Ovary (tissue), 3 donors: ENCODE measurements at regions not wholly inside any gene's neighbourhood (a gene's known extent, or its start where the extent isn't known, plus 50 kb on each side); places are given as distances from the start of the nearest gene placed in this dataset.
"Not testable (repeated sequence)": the region's sequence is repeated elsewhere in the genome, so short reads cannot be mapped to it uniquely, and the experiment has no call there.

ENCODE experiments used
- CTCF ChIP-seq, 3 donors: fragments of 450-650 bp in 2 of 3; fragments of 200-600 bp in 1 of 3; IDR thresholded peaks; one replicate each; pipeline versions ENCODE4 v1.5.1 to v1.8.0; 2016 to 2022; ENCODE audit warnings: antibody characterized with exemption in 3 of 3, mild to moderate bottlenecking in 1 of 3
- EP300 ChIP-seq: sonication (generic); formaldehyde crosslinking; IDR thresholded peaks from one replicate; pipeline ENCODE4 v1.6.1; 2017; ENCODE audit warnings: antibody characterized with exemption
- POLR2A ChIP-seq: fragments of 450-650 bp; IDR thresholded peaks from one replicate; pipeline ENCODE4 v1.6.1; 2017; ENCODE audit warnings: antibody characterized with exemption, mild to moderate bottlenecking, moderate library complexity
- donor health status: DM: no; HTN: no; CAD: no.

- not testable (repeated sequence) for TF ChIP-seq POLR2A; CTCF (IDR thresholded peaks at IDR 0.05); EP300
Observed at GRCh38 chr15:21515296-21515695, 75.0 kb upstream of the POTEB3 start.
